Left colon (tissue), 2 donors: ENCODE measurements at regions not wholly inside any gene's neighbourhood (a gene's known extent, or its start where the extent isn't known, plus 50 kb on each side); places are given as distances from the start of the nearest gene placed in this dataset.

ENCODE experiments used
- ATAC-seq: fragments of 200-7000 bp; cut with Tn5 transposase; one replicate; pipeline ENCODE4 v1.9.1; 2020; ENCODE audit warnings: mild to moderate bottlenecking, moderate library complexity
- DNase-seq, 2 donors: peaks; one replicate each; pipeline ENCODE4 v3.0.0-alpha.2; 2020
- intact Hi-C, 2 donors: fragments of 100-400 bp; cut with DNase I in 1 of 2; cut with micrococcal nuclease in 1 of 2; formaldehyde crosslinking; loops; one replicate each; pipeline versions ENCODE4 v1.11.2 to v1.14.0; 2022; cut with DNase I, micrococcal nuclease
- donor health status: DM: no; HTN: no; CAD: no.
- donor health status: DM: yes; HTN: yes; CAD: no.

- no peak for ATAC-seq
These were observed 352.6 kb downstream of the CSNK1G3 start for GRCh38 chr5:123864578-123864977.

GRCh38 chr5:123858938-123859337 lies 347.0 kb downstream of the CSNK1G3 start:
- intact Hi-C loops = no loop called here
- DNase-seq (no peak), ATAC-seq (no peak)

More at GRCh38 chr5:123864578-123864977, 352.6 kb downstream of the CSNK1G3 start:
- DNase-seq = no peak
- intact Hi-C loops = no loop called here

DNA sequence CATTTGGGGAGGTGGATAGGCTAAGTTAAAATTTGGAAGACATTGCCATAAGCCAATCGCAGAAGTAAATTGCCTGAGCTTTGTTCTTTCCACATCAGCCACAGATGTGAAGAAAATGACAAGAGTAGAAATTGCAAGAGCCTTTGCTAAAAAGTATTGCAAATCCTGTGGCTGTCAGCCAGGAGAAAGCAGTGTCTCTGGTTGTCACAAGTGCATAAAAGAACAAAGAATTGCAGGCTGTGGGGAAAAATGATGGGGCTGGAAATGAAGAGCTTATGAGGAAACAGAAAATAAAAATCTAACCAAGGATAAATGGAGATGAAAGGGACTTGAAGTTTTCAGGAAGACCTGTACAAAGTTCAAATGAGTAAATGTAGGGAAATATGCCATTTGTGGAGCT lies 344.8 kb downstream of the CSNK1G3 start:
- intact Hi-C loops = no loop called here

GRCh38 chr5:123855609-123856008 lies 343.6 kb downstream of the CSNK1G3 start:
- DNase-seq (no peak), ATAC-seq (no peak)
- intact Hi-C loops = no loop called here

More for the DNA sequence above, 344.8 kb downstream of the CSNK1G3 start:
- DNase-seq (no peak), ATAC-seq (no peak)

GRCh38 chr5:123845356-123846100 lies 333.6 kb downstream of the CSNK1G3 start:
- intact Hi-C loops = no loop called here
- ATAC-seq = no peak
- no peak for DNase-seq

- DNase-seq = no peak
- no peak for ATAC-seq
- intact Hi-C loops = no loop called here
These were observed 332.9 kb downstream of the CSNK1G3 start for GRCh38 chr5:123844873-123845272.

- intact Hi-C loops = no loop called here
- no peak for ATAC-seq
- no peak for DNase-seq
These were observed 323.4 kb downstream of the CSNK1G3 start for GRCh38 chr5:123835421-123835820.

GRCh38 chr5:123830575-123830974 lies 318.6 kb downstream of the CSNK1G3 start:
- ATAC-seq (no peak), DNase-seq (no peak)
- intact Hi-C loops = no loop called here

DNA sequence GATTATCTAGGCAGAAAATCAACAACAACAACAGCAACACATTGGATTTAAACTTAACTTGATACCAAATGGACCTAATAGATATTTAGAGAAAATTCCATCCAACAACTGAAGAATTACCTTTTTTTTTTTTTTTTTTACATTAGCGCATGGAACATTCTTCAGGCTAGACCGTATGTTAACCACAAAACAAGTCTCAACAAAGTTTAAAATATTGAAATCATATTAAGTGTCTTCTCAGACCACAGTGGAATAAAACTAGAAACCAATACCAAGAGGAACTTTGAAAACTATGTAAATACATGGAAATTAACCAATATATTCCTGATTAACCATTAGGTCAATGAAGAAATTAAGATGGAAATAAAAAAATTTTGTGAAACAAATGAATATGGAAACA lies 315.8 kb downstream of the CSNK1G3 start:
- DNase-seq (no peak), ATAC-seq (no peak)
- intact Hi-C loops = no loop called here

DNA sequence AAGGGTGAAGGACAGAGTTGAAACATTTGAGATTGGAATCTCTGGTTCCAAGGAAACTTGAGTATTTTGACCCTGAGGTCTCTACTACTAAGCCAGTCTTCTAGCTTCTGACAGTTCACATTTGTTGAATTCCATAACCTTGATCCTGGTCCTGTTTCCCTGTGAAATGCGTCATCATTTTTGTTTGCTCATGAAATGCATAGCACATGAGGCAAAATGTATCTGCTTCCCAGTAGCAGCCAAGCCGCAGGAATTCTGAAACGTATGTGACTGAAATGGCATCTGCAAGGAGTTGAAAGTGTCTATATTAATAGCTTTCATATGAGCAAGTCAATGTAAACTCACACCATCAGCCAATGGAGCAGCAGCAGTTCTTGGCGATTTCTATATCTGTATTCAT lies 307.9 kb downstream of the CSNK1G3 start:
- DNase-seq (no peak), ATAC-seq (no peak)
- intact Hi-C loops = no loop called here

GRCh38 chr5:123819386-123819785 lies 307.4 kb downstream of the CSNK1G3 start:
- intact Hi-C loops = no loop called here
- DNase-seq (no peak), ATAC-seq (no peak)

DNA sequence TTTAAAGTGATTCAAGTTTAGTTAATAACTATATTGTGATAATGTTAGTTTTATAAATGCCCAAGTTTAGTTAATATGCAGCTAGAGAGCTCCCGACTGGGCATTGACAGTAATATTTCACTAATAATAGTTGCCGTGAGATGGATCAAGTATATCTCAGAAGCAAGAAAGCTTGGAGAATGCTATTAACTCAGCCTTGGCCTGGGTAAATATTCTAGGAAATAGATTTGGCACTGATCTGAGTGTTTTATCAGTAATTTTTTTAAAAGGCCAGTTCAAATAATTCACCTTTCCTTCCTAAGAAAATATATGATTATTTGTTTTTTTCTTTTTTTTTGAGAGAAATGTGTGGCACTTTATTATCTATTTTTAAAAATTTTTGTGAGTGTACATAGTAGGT lies 305.3 kb downstream of the CSNK1G3 start:
- ATAC-seq (no peak), DNase-seq (no peak)
- intact Hi-C loops = no loop called here

GRCh38 chr5:123814801-123815470 lies 303.0 kb downstream of the CSNK1G3 start:
- DNase-seq = no peak
- no peak for ATAC-seq
- intact Hi-C loops = no loop called here

GRCh38 chr5:123813937-123814624 lies 302.1 kb downstream of the CSNK1G3 start:
- intact Hi-C loops = no loop called here
- ATAC-seq (no peak), DNase-seq (no peak)

- intact Hi-C loops = no loop called here
- DNase-seq (no peak), ATAC-seq (no peak)
These were observed 301.3 kb downstream of the CSNK1G3 start for GRCh38 chr5:123813264-123813663.

GRCh38 chr5:123811831-123812230 lies 299.9 kb downstream of the CSNK1G3 start:
- ATAC-seq (no peak), DNase-seq (no peak)
- intact Hi-C loops = no loop called here

DNA sequence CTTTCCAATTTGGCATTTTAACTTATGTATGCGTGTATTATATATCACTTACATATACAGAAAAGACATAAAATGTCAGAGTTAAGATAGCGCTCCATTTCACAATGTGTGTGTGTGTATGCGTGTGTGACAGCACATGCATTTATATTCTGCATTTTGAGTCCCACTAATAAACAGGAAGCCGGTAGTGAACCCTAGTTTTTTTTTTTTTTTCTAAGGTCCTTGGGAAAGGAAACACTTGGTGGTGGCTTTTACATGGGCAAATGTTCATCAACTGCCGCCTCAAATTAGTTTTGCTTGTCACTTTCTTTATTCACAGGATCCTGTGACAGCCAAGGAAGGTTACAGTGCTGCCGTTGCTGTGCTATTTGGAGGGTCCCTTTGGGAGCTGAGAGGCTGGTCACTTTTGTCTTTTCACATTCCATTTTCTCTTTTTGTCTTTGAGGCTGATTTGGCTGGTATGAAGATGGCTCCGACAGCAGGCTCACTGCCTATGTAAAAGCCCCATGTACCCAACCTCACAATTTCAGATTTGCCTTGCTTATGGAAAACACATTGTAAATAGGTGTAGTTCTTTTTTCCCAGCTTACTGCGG lies 298.9 kb downstream of the CSNK1G3 start:
- intact Hi-C loops = no loop called here
- no peak for ATAC-seq
- no peak for DNase-seq

DNA sequence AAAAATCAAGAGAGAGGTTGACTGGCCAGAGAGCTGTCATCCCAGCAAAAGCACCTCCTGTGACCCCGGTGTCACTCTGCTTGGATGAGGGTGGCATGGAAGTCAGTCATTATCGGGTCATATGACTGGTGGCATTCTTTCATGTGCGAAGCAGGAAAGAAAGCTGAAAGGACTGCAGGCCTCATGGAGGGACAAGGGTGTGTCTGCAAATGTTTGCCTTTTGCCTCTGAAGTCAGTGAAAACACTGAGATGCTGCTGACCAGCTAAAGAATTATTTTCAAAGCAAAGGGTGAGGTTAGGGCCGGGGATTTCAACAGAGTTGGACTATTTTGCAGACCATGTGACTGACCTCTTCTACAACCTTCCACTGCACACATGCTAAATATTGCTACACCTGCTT lies 298.3 kb downstream of the CSNK1G3 start:
- peak; percentile 11 to 45 for DNase-seq
- ATAC-seq = peak; percentile 81
- intact Hi-C loops = no loop called here

GRCh38 chr5:123809594-123810221 lies 297.7 kb downstream of the CSNK1G3 start:
- DNase-seq (peak; percentile 43 to 56), ATAC-seq (peak; percentile 90)
- intact Hi-C loops = no loop called here
